C4-2B (cell line): ENCODE measurements at regions not wholly inside any gene's neighbourhood (a gene's known extent, or its start where the extent isn't known, plus 50 kb on each side); places are given as distances from the start of the nearest gene placed in this dataset.

ENCODE experiments used
- CTCF ChIP-seq: fragments of 450-650 bp; conservative IDR thresholded peaks from 2 replicates; pipeline ENCODE4 v1.5.1; 2017; ENCODE audit warnings: mild to moderate bottlenecking
- ZFX ChIP-seq: fragments of 450-650 bp; IDR thresholded peaks from 2 replicates; pipeline ENCODE4 v1.6.1; 2017

DNA sequence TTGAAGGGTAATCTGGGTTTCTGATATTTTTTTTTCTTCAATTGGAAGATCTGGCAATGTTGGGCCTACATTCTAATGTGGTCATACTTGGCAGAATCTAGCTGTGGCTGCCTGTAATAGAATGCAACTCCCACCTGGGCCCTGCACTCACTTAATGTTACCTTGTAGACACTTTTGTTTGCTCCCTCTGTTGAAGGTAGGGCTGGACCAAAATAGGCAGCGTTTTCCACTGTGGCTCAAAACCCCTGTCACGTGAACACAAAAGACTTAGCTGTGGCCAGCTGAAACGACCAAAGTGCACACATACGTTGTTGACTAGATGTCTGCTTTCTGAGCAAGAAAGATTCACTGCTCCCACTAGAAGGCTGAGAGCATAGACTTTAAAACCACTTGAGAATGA lies 117.6 kb upstream of the HMHB1 start:
- TF ChIP-seq CTCF (no peak), ZFX (no peak)
